NCI-H2107 (cell line): ENCODE measurements at regions not wholly inside any gene's neighbourhood (a gene's known extent, or its start where the extent isn't known, plus 50 kb on each side); places are given as distances from the start of the nearest gene placed in this dataset.
"Not testable (repeated sequence)": the region's sequence is repeated elsewhere in the genome, so short reads cannot be mapped to it uniquely, and the experiment has no call there.

ENCODE experiments used
- DNase-seq: peaks from one replicate; lab custom pipeline; 2025; lab: John Stamatoyannopoulos, UW

- no peak for DNase-seq
These were observed 176.7 kb downstream of the PRELID2 start for GRCh38 chr5:145658435-145658834.

DNA sequence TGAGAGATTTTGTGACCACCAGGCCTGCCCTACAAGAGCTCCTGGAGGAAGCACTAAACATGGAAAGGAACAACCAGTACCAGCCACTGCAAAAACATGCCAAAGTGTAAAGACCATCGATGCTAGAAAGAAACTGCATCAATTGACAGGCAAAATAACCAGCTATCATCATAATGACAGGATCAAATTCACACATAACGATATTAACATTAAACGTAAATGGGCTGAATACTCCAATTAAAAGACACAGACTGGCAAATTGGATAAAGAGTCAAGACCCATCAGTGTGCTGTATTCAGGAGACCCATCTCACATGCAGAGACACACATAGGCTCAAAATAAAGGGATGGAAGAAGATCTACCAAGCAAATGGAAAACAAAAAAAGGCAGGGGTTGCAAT, 182.4 kb downstream of the PRELID2 start:
- not testable (repeated sequence) for DNase-seq

DNA sequence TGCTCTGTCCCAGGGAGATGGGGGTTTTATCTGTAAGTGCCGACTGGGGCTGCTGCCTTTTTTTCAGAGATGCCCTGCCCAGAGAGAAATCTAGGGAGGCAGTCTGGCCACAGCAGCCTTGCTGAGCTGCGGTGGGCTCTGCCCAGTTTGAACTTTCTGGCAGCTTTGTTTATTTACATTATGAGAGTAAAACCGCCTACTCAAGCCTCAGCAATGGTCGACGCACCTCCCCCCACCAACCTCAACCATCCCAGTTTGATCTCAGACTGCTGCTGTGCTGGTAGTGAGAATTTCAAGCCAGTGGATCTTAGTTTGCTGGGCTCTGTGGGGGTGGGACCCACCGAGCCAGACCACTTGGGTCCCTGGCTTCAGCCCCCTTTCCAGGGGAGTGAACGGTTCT, 188.0 kb downstream of the PRELID2 start:
- DNase-seq, result not testable (repeated sequence)

DNA sequence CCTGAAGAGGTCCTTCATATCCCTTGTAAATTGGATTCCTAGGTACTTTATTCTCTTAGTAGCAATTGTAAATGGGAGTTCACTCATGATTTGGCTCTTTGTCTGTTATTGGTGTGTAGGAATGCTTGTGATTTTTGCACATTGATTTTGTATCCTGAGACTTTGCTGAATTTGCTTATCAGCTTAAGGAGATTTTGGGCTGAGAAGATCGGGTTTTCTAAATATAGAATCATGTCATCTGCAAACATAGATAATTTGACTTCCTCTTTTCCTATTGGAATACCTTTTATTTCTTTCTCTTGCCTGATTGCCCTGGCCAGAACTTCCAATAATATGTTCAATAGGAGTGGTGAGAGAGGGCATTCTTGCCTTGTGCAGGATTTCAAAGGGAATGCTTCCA, 191.9 kb downstream of the PRELID2 start:
- not testable (repeated sequence) for DNase-seq

GRCh38 chr5:145637396-145637795, 197.7 kb downstream of the PRELID2 start:
- DNase-seq, result no peak

- no peak for DNase-seq
These were observed 198.8 kb downstream of the PRELID2 start for GRCh38 chr5:145636371-145636770.

DNA sequence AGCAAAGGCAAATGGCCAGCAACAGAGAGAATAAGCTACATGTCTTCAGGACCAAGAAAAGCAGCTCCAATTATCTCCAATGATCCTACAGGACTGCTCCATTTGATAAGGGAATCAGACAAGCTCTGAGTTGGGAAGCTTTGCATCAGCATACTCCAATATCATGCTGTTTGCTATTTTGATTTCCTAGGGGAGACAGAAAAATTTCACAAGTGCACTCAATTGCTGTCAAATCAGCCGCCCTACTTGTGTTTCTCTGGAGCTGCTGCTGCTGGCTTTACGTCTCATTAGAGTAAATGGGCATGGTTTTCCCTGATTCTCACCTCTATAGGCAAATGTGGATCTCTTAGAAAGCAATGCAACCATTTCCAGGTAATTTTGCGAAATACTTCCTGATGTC, 201.7 kb downstream of the PRELID2 start:
- DNase-seq, result no peak

- no peak for DNase-seq
These were observed 202.4 kb downstream of the PRELID2 start for GRCh38 chr5:145632701-145633100.

DNA sequence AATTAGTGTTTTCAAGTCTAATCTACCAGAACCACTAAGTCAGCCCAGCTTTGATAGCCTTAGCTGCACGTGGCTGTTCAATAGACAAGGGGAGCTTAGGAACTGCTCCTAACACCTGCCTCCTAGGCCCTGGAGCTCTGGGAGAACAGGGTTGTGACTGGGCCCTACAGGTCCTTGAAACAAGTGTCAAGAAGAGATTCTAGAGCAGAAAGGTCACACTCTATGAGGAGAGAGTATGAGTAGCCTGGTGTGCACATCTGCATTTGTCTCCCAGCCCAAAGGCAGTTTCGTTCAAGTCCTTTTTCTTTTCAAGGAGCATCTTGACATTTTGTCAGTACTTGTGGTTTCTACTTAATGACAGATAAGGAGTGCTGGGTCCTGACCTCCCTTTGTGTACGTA, 206.1 kb downstream of the PRELID2 start:
- peak; percentile 14 for DNase-seq

DNA sequence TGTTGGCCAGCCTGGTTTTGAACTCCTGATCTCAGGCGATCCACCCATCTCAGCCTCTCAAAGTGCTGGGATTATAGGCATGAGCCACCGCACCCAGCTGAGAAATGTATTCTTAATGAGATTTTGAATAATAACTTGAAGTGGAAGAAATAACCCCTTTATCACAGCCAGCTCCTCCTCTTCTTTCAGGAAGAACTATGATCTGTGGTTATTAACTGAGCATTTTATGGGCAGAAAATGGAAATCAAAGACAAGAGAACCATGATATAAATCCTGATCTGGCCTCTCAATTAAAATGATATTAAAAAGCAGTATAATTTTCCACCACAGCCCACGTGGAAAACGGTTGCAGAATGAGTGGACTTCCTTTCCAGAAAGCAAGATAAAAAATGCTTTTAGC, 206.6 kb downstream of the PRELID2 start:
- DNase-seq, result no peak

DNA sequence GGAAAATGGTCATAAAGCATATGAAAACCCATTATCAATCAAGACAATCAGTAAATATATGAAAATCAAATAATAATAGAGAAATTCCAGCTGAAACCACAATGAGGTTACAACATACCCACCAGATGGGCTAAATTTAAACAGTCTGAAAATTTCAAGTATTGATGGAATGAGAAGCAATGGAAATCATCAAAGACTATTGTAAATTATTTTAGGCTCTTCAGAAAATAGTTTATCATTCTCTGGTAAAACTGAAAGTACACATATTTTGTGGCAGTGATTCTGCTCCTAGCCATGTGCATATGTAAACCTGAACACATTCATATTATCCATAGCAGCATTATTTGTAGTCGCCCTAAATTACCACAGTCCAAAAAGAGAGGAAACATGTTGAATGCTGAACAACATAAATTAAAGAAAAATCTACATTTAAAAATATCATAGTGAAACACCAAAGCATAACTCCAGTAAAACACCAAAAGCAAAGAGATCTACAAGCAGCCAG, 215.3 kb downstream of the PRELID2 start:
- DNase-seq, result no peak

- not testable (repeated sequence) for DNase-seq
These were observed 218.4 kb downstream of the PRELID2 start for GRCh38 chr5:145616739-145617138.

GRCh38 chr5:145598983-145599382, 236.2 kb downstream of the PRELID2 start:
- no peak for DNase-seq

DNA sequence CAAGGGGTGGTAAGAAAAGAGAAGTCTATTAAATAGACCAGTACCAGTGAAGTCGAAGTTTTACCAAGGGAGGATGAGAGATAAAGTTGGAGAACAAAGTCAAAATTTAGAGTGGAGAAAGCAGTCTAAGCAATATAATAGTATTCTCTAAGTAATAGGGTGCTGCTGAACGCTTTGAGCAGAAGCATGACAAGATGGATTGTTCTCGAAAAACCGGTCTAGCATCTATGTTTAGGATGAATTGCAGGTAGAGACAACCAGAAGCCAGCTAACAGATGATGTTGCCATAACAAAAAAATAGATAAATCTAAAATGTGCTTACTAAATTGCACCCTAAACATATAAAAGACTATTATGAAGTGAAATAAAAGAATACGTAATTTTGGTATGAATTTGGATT, 237.0 kb downstream of the PRELID2 start:
- no peak for DNase-seq

GRCh38 chr5:145591578-145591977, 243.6 kb downstream of the PRELID2 start:
- DNase-seq, result no peak

DNA sequence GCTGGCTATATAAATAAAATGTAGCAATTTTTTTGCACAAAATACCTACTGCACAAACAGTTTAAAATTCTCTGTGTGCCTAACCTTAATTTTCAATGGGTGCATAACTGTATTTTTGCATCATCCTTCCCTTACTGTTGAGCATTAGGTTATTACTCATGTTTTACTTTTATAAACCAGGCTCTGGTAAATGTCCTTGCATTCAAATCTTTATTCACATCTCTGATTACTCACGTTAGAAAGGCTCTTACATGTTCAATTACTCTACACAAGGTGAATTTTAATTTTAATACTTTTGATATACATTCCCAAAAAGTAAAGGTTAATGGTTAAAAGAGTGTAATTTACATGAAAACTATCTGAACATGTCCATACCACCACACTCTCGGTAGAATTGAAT, 246.1 kb downstream of the PRELID2 start:
- no peak for DNase-seq

DNA sequence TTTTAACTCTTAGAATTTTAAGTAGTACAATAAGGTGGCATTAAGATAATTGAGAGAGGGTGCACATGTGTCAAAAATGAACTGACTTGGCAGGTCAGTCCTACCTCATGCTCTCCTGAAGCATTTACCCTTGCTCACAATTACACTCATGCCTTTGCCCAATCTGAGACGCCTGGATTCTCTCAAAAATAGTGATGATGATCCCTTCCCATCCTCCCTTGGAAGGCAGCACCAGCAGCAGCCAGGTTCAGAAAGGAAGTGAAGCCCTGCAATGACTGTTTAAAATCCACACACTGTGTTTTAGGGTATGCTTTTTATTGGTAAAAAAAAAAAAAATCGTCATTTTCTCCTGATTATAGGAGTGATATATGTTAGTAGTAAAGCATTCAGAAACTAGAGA, 246.6 kb downstream of the PRELID2 start:
- DNase-seq, result no peak

- no peak for DNase-seq
These were observed 247.0 kb downstream of the PRELID2 start for GRCh38 chr5:145588113-145588512.

GRCh38 chr5:145587710-145588109, 247.4 kb downstream of the PRELID2 start:
- no peak for DNase-seq

DNA sequence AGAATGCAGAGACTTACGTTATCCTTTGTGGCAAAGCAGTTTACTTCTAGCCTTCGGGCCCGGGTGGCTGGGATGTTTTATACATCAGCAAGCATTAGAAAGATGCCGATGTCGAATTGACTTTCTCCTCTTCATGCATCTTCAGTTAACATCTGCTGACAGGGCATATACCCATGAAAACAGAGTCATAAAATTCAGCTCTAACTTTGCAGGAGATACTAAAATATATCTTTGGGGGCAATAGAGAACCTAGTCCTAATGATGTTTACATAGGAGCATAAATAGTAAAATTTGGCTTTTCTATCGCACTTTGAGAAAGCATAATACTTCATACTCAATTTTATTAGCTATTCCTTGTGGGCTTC, 247.9 kb downstream of the PRELID2 start:
- no peak for DNase-seq

GRCh38 chr5:145586661-145587307, 248.4 kb downstream of the PRELID2 start:
- no peak for DNase-seq

GRCh38 chr5:145585443-145586148, 249.5 kb downstream of the PRELID2 start:
- DNase-seq, result no peak

- no peak for DNase-seq
These were observed 255.8 kb downstream of the PRELID2 start for GRCh38 chr5:145579301-145579700.
